ENCODE measurements at regions not wholly inside any gene's neighbourhood (a gene's known extent, or its start where the extent isn't known, plus 50 kb on each side); places are given as distances from the start of the nearest gene placed in this dataset.
"Not testable (repeated sequence)": the region's sequence is repeated elsewhere in the genome, so short reads cannot be mapped to it uniquely, and the experiment has no call there.

DNA sequence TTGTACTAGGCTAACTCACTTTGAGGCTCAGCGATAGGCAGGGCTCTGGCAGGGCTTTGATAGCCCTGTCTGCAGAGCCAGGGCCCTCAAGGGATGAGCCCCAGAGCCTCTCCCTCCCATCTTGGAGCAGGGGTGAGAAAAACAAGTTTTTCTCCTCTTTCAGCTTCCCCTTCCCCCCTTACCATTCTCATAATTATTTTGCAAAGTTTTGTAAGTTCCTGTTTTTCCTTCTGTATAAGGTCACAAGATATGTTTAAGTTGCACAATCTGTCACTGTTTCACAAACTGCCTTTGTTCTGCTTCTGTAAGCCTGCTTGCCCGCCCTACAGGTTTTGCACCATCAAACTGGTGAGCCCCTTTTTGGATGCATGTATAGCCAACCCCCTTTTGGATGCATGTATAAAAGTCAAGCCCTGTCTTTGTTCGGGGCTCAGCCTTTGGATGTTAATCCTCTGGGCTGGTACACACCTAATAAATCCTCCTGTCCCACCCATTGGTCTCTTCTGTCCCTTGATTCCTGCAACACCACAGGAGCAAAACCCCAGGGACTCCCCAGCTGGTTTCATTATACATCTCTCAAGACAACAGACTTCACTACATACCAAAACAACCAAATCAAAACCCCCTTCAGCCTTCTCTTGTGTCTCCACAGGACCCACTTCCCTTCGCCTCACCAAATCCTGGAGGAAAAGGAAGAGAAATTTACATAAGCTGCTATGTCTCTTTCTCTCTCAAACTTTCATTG lies 52.5 kb upstream of the RESF1 start:
- Histone ChIP-seq H3K27me3 (ENCODE audit: control insufficient read depth, insufficient read depth, low read length) (no peaks in the 10 kb centered on the region), H3K9me3 (ENCODE audit: control insufficient read depth, insufficient read depth, low read length) (peaks cover 3% of the 10 kb centered on the region), H3K36me3 (ENCODE audit: control insufficient read depth, insufficient read depth, low read length) (no peaks in the 10 kb centered on the region), H3K27ac (ENCODE audit: low read length) (no peak overlapping the region), H3K4me1 (ENCODE audit: control insufficient read depth, insufficient read depth, low read length) (no peaks in the 10 kb centered on the region), H3K4me3 (ENCODE audit: low read length) (no peak overlapping the region)
- DNase-seq (ENCODE audit: low read depth, low spot score) = no peak
- WGBS (ENCODE audit: insufficient coverage, insufficient read length) = no CpG with 5 or more reads among the region's 4 CpGs

GRCh38 chr12:31903025-31903424 lies 56.2 kb upstream of the RESF1 start:
- Histone ChIP-seq H3K9me3 (ENCODE audit: control insufficient read depth, insufficient read depth, low read length) (peaks cover 3% of the 10 kb centered on the region), H3K27me3 (ENCODE audit: control insufficient read depth, insufficient read depth, low read length) (no peaks in the 10 kb centered on the region), H3K27ac (ENCODE audit: low read length) (no peak overlapping the region), H3K4me1 (ENCODE audit: control insufficient read depth, insufficient read depth, low read length) (no peaks in the 10 kb centered on the region), H3K36me3 (ENCODE audit: control insufficient read depth, insufficient read depth, low read length) (no peaks in the 10 kb centered on the region), H3K4me3 (ENCODE audit: low read length) (no peak overlapping the region)
- no CpG with 5 or more reads among the region's 3 CpGs for WGBS (ENCODE audit: insufficient coverage, insufficient read length)
- no peak for DNase-seq (ENCODE audit: low read depth, low spot score)

- no peaks in the 10 kb centered on the region for H3K27me3 ChIP-seq (ENCODE audit: control insufficient read depth, insufficient read depth, low read length)
- DNase-seq (ENCODE audit: low read depth, low spot score) = no peak
- no peaks in the 10 kb centered on the region for H3K36me3 ChIP-seq (ENCODE audit: control insufficient read depth, insufficient read depth, low read length)
- no CpG with 5 or more reads among the region's 4 CpGs for WGBS (ENCODE audit: insufficient coverage, insufficient read length)
- H3K9me3 ChIP-seq (ENCODE audit: control insufficient read depth, insufficient read depth, low read length) = no peaks in the 10 kb centered on the region
- peaks cover 5% of the 10 kb centered on the region; the same call in 1 of the 2 replicates for H3K4me1 ChIP-seq (ENCODE audit: control insufficient read depth, insufficient read depth, low read length)
- no peak overlapping the region for H3K27ac ChIP-seq (ENCODE audit: low read length)
- no peak overlapping the region for H3K4me3 ChIP-seq (ENCODE audit: low read length)
Measured at GRCh38 chr12:31900271-31900670, 58.9 kb upstream of the RESF1 start.

- no CpG with 5 or more reads among the region's 2 CpGs for WGBS (ENCODE audit: insufficient coverage, insufficient read length)
- Histone ChIP-seq H3K36me3 (ENCODE audit: control insufficient read depth, insufficient read depth, low read length) (no peaks in the 10 kb centered on the region), H3K4me3 (ENCODE audit: low read length) (no peak overlapping the region), H3K27me3 (ENCODE audit: control insufficient read depth, insufficient read depth, low read length) (no peaks in the 10 kb centered on the region), H3K4me1 (ENCODE audit: control insufficient read depth, insufficient read depth, low read length) (peaks cover 5% of the 10 kb centered on the region; the same call in 1 of the 2 replicates), H3K27ac (ENCODE audit: low read length) (no peak overlapping the region), H3K9me3 (ENCODE audit: control insufficient read depth, insufficient read depth, low read length) (no peaks in the 10 kb centered on the region)
- DNase-seq (ENCODE audit: low read depth, low spot score) = no peak
Measured at GRCh38 chr12:31899109-31899508, 60.1 kb upstream of the RESF1 start.

GRCh38 chr12:31897781-31898503 lies 61.3 kb upstream of the RESF1 start:
- Histone ChIP-seq H3K27ac (ENCODE audit: low read length) (no peak overlapping the region), H3K9me3 (ENCODE audit: control insufficient read depth, insufficient read depth, low read length) (no peaks in the 10 kb centered on the region), H3K36me3 (ENCODE audit: control insufficient read depth, insufficient read depth, low read length) (no peaks in the 10 kb centered on the region), H3K4me3 (ENCODE audit: low read length) (no peak overlapping the region), H3K27me3 (ENCODE audit: control insufficient read depth, insufficient read depth, low read length) (no peaks in the 10 kb centered on the region), H3K4me1 (ENCODE audit: control insufficient read depth, insufficient read depth, low read length) (peaks cover 5% of the 10 kb centered on the region; the same call in 1 of the 2 replicates)
- DNase-seq (ENCODE audit: low read depth, low spot score) = peak; percentile 37
- no CpG with 5 or more reads among the region's 10 CpGs for WGBS (ENCODE audit: insufficient coverage, insufficient read length)

GRCh38 chr12:31897092-31897491 lies 62.1 kb upstream of the RESF1 start:
- H3K9me3 ChIP-seq (ENCODE audit: control insufficient read depth, insufficient read depth, low read length); H3K27ac ChIP-seq (ENCODE audit: low read length); H3K4me1 ChIP-seq (ENCODE audit: control insufficient read depth, insufficient read depth, low read length); H3K27me3 ChIP-seq (ENCODE audit: control insufficient read depth, insufficient read depth, low read length); H3K4me3 ChIP-seq (ENCODE audit: low read length); H3K36me3 ChIP-seq (ENCODE audit: control insufficient read depth, insufficient read depth, low read length); DNase-seq (ENCODE audit: low read depth, low spot score): not testable (repeated sequence)
- WGBS (ENCODE audit: insufficient coverage, insufficient read length) = 100% methylated on average over 1 of the region's 8 CpGs

- Histone ChIP-seq H3K27ac (ENCODE audit: low read length) (no peak overlapping the region), H3K36me3 (ENCODE audit: control insufficient read depth, insufficient read depth, low read length) (no peaks in the 10 kb centered on the region), H3K27me3 (ENCODE audit: control insufficient read depth, insufficient read depth, low read length) (no peaks in the 10 kb centered on the region), H3K4me3 (ENCODE audit: low read length) (no peak overlapping the region), H3K9me3 (ENCODE audit: control insufficient read depth, insufficient read depth, low read length) (no peaks in the 10 kb centered on the region), H3K4me1 (ENCODE audit: control insufficient read depth, insufficient read depth, low read length) (peaks cover 5% of the 10 kb centered on the region; the same call in 1 of the 2 replicates)
- 100% methylated on average over 1 of the region's 6 CpGs for WGBS (ENCODE audit: insufficient coverage, insufficient read length)
- no peak for DNase-seq (ENCODE audit: low read depth, low spot score)
Measured at GRCh38 chr12:31896514-31897039, 62.6 kb upstream of the RESF1 start.

- H3K9me3 ChIP-seq (ENCODE audit: control insufficient read depth, insufficient read depth, low read length) = no peaks in the 10 kb centered on the region
- H3K4me1 ChIP-seq (ENCODE audit: control insufficient read depth, insufficient read depth, low read length) = peaks cover 5% of the 10 kb centered on the region; the same call in 1 of the 2 replicates
- no peak overlapping the region for H3K4me3 ChIP-seq (ENCODE audit: low read length)
- no peaks in the 10 kb centered on the region for H3K27me3 ChIP-seq (ENCODE audit: control insufficient read depth, insufficient read depth, low read length)
- no peak for DNase-seq (ENCODE audit: low read depth, low spot score)
- H3K27ac ChIP-seq (ENCODE audit: low read length) = no peak overlapping the region
- H3K36me3 ChIP-seq (ENCODE audit: control insufficient read depth, insufficient read depth, low read length) = no peaks in the 10 kb centered on the region
- WGBS (ENCODE audit: insufficient coverage, insufficient read length) = no CpG with 5 or more reads among the region's 8 CpGs
Measured at GRCh38 chr12:31895449-31896150, 63.6 kb upstream of the RESF1 start.

DNA sequence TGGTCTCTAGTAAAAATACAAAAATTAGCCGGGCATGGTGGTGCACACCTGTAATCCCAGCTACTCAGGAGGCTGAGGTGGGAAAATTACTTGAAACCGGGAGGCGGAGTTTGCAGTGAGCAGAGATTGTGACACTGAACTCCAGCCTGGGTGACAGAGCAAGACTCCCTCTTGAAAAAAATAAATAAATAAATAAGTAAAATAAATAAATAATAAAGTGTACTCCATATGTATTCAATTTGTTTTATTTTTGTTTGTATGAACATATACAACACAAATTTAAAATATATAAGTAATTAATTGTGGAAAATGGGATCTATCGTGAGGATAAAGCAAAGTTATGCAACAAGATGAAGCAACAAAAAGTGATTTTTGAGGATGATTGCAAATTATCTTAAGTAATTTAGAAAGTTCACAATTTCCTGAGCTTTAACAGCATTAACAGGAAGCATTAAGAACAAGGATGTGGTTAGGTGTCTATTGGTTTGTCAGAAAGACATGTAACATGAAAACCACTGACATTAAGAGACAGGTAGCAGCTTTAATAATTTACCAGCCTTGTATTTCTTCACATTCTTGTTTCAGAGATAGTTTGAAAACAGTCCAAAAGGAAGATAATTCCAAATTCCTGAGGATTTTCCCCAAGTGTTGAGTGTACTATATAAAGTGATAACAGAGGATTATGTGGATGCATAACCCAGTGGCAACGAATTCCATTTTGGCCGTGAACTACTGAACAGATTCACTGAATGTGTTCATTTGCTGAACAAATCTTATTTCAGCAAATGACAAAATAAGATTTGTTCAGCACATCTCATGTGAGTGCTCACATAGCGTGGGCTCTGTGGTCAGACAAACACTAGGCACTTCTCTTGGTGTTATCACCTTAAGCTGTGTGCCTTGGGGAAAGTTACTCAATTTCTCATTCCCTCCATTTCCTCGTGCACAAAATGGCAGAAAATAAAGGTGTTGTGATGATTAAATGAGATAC lies 68.6 kb upstream of the RESF1 start:
- Histone ChIP-seq H3K9me3 (ENCODE audit: control insufficient read depth, insufficient read depth, low read length) (no peaks in the 10 kb centered on the region), H3K36me3 (ENCODE audit: control insufficient read depth, insufficient read depth, low read length) (no peaks in the 10 kb centered on the region), H3K27me3 (ENCODE audit: control insufficient read depth, insufficient read depth, low read length) (no peaks in the 10 kb centered on the region), H3K27ac (ENCODE audit: low read length) (no peak overlapping the region), H3K4me1 (ENCODE audit: control insufficient read depth, insufficient read depth, low read length) (no peaks in the 10 kb centered on the region), H3K4me3 (ENCODE audit: low read length) (no peak overlapping the region)
- WGBS (ENCODE audit: insufficient coverage, insufficient read length) = 100% methylated on average over 1 of the region's 8 CpGs
- DNase-seq (ENCODE audit: low read depth, low spot score) = no peak
